H1 (cell line): ENCODE measurements at regions not wholly inside any gene's neighbourhood (a gene's known extent, or its start where the extent isn't known, plus 50 kb on each side); places are given as distances from the start of the nearest gene placed in this dataset.

ENCODE experiments used
- CTCF ChIA-PET: fragments of 300-600 bp; sonication (Branson Sonifier 250); formaldehyde crosslinking; loops from one replicate; lab custom pipeline; 2021; ENCODE audit not compliant: partially characterized antibody; lab: Charles Lee
- POLR2A ChIA-PET: fragments of 300-600 bp; sonication (Branson Sonifier 250); formaldehyde crosslinking; loops from one replicate; lab custom pipeline; 2021; ENCODE audit warnings: inconsistent platforms; ENCODE audit not compliant: partially characterized antibody; lab: Charles Lee
- DNase-seq, 2 experiments: peaks; one replicate each; pipeline versions ENCODE4 v3.0.0 to v3.0.0-alpha.2; 2010 to 2022; ENCODE audit warnings: low spot score in 2 of 2, low read depth in 1 of 2, mixed read lengths in 1 of 2
- FAIRE-seq: peaks from 2 replicates; lab custom pipeline; 2011; peaks lifted over from hg19 to GRCh38; lab: Jason Lieb, UNC
- H2AFZ ChIP-seq: 2 replicates; pipeline ENCODE4 v1.8.1; 2012; ENCODE audit warnings: low read length, inconsistent platforms
- H2AK5ac ChIP-seq: 2 replicates; pipeline ENCODE4 v1.6.1; 2013; ENCODE audit warnings: low read depth, low read length
- H2BK120ac ChIP-seq: replicated peaks from 2 replicates; pipeline ENCODE3; 2013; ENCODE audit warnings: low read depth, low read length, inconsistent platforms
- H2BK12ac ChIP-seq: 2 replicates; pipeline ENCODE4 v1.6.1; 2013; ENCODE audit warnings: low read depth, low read length
- H2BK15ac ChIP-seq: 2 replicates; pipeline ENCODE4 v1.6.1; 2013; ENCODE audit warnings: low read length
- H2BK20ac ChIP-seq: 2 replicates; pipeline ENCODE4 v1.6.1; 2013; ENCODE audit warnings: low read length
- H2BK5ac ChIP-seq: 2 replicates; pipeline ENCODE4 v1.6.1; 2013; ENCODE audit warnings: low read depth, low read length
- H3K14ac ChIP-seq: 2 replicates; pipeline ENCODE4 v1.6.1; 2013; ENCODE audit warnings: inconsistent platforms; ENCODE audit not compliant: insufficient read length
- H3K18ac ChIP-seq: 2 replicates; pipeline ENCODE4 v1.6.1; 2013; ENCODE audit warnings: low read length; ENCODE audit errors: extremely low read depth
- H3K23ac ChIP-seq: 2 replicates; pipeline ENCODE4 v1.6.1; 2013; ENCODE audit warnings: inconsistent platforms; ENCODE audit not compliant: insufficient read length
- H3K23me2 ChIP-seq: 2 replicates; pipeline ENCODE4 v1.6.1; 2013; ENCODE audit warnings: low read depth, low read length
- H3K27ac ChIP-seq: 2 replicates; pipeline ENCODE4 v1.6.1; 2011; ENCODE audit warnings: low read depth, low read length, inconsistent platforms
- H3K27me3 ChIP-seq, 4 experiments: replicated peaks in 1 of 4; 1 replicate in 1 of 4; 2 replicates in 3 of 4; pipeline versions ENCODE4 v1.6.1 to v1.8.1; 2011 to 2013; ENCODE audit warnings: low read length in 3 of 4, mild to moderate bottlenecking in 3 of 4, inconsistent platforms in 2 of 4, mixed read lengths in 2 of 4, moderate library complexity in 1 of 4; ENCODE audit not compliant: control insufficient read depth in 3 of 4, insufficient read depth in 3 of 4; ENCODE audit errors: extremely low read depth in 1 of 4
- H3K36me3 ChIP-seq, 4 experiments: 2 replicates each; pipeline versions ENCODE4 v1.6.1 to v1.8.1; 2011 to 2013; ENCODE audit warnings: mild to moderate bottlenecking in 4 of 4, low read length in 3 of 4, moderate library complexity in 2 of 4, control low read depth in 1 of 4, inconsistent platforms in 1 of 4; ENCODE audit not compliant: insufficient read depth in 4 of 4, control insufficient read depth in 2 of 4
- H3K4ac ChIP-seq: replicated peaks from 2 replicates; pipeline ENCODE3; 2013; ENCODE audit warnings: low read length, low read depth, mixed read lengths, inconsistent platforms; ENCODE audit not compliant: insufficient read length
- H3K4me1 ChIP-seq, 4 experiments: replicated peaks in 1 of 4; 1 replicate in 1 of 4; 2 replicates in 3 of 4; pipeline versions ENCODE4 v1.6.1 to v1.8.1; 2011 to 2013; ENCODE audit warnings: low read length in 3 of 4, inconsistent platforms in 2 of 4, mixed read lengths in 1 of 4; ENCODE audit not compliant: insufficient read depth in 4 of 4, control insufficient read depth in 3 of 4
- H3K4me2 ChIP-seq, 2 experiments: 2 replicates each; pipeline versions ENCODE4 v1.6.1 to v1.8.1; 2011 to 2013; ENCODE audit warnings: low read depth in 2 of 2, low read length in 2 of 2, control low read depth in 1 of 2, inconsistent platforms in 1 of 2, mild to moderate bottlenecking in 1 of 2; ENCODE audit not compliant: insufficient read depth in 1 of 2
- H3K4me3 ChIP-seq, 4 experiments: fragments of 200-600, 300-600 bp in 1 of 4; sonication (generic), shearing (Covaris generic), sonication (Bioruptor Twin) in 1 of 4; 2 replicates each; pipeline versions ENCODE4 v1.5.1 to v1.8.1; 2011 to 2016; ENCODE audit warnings: low read length in 4 of 4, low read depth in 3 of 4, control low read depth in 2 of 4, inconsistent platforms in 2 of 4, mild to moderate bottlenecking in 2 of 4, mixed read lengths in 1 of 4, moderate library complexity in 1 of 4; ENCODE audit not compliant: insufficient read depth in 2 of 4; ENCODE audit errors: extremely low read depth in 1 of 4
- H3K56ac ChIP-seq: replicated peaks from 2 replicates; pipeline ENCODE3; 2013; ENCODE audit warnings: low read depth, mild to moderate bottlenecking, mixed read lengths, low read length, inconsistent platforms; ENCODE audit not compliant: insufficient read length
- H3K79me1 ChIP-seq: 2 replicates; pipeline ENCODE4 v1.6.1; 2013; ENCODE audit warnings: low read depth, low read length, control low read depth
- H3K79me2 ChIP-seq, 2 experiments: 2 replicates each; pipeline versions ENCODE4 v1.6.1 to v1.8.1; 2012 to 2013; ENCODE audit warnings: low read length in 2 of 2, mild to moderate bottlenecking in 2 of 2, inconsistent platforms in 1 of 2; ENCODE audit not compliant: insufficient read depth in 2 of 2, control insufficient read depth in 1 of 2
- H3K9ac ChIP-seq, 4 experiments: replicated peaks in 1 of 4; 1 replicate in 1 of 4; 2 replicates in 3 of 4; pipeline versions ENCODE4 v1.6.1 to v1.8.1; 2011 to 2013; ENCODE audit warnings: low read depth in 3 of 4, low read length in 3 of 4, control low read depth in 2 of 4, mild to moderate bottlenecking in 2 of 4, moderate library complexity in 2 of 4, inconsistent platforms in 1 of 4; ENCODE audit errors: extremely low read depth in 1 of 4
- H3K9me3 ChIP-seq, 2 experiments: 2 replicates each; pipeline versions ENCODE4 v1.6.1 to v1.8.1; 2012 to 2013; ENCODE audit warnings: mild to moderate bottlenecking in 2 of 2, moderate library complexity in 2 of 2, control low read depth in 1 of 2, inconsistent platforms in 1 of 2, low read depth in 1 of 2, low read length in 1 of 2, mixed read lengths in 1 of 2; ENCODE audit not compliant: insufficient read depth in 2 of 2
- H4K20me1 ChIP-seq, 2 experiments: replicated peaks in 1 of 2; 2 replicates each; pipeline versions ENCODE3 to v1.8.1; 2011 to 2013; ENCODE audit warnings: inconsistent platforms in 2 of 2, low read length in 2 of 2, mild to moderate bottlenecking in 1 of 2; ENCODE audit not compliant: insufficient read depth in 2 of 2, control insufficient read depth in 1 of 2
- H4K5ac ChIP-seq: 2 replicates; pipeline ENCODE4 v1.6.1; 2013; ENCODE audit warnings: low read length, low read depth, mixed read lengths, inconsistent platforms; ENCODE audit not compliant: insufficient read length
- H4K8ac ChIP-seq: 2 replicates; pipeline ENCODE4 v1.8.0; 2013; ENCODE audit warnings: mild to moderate bottlenecking, moderate library complexity, low read length, inconsistent platforms; ENCODE audit not compliant: insufficient read depth; ENCODE audit errors: extremely low read depth
- H4K91ac ChIP-seq: replicated peaks from 2 replicates; pipeline ENCODE3; 2013; ENCODE audit warnings: low read length, mixed read lengths, inconsistent platforms; ENCODE audit not compliant: insufficient read length
- CEBPB ChIP-seq: IDR thresholded peaks from 2 replicates; pipeline ENCODE4 v1.6.1; 2012; ENCODE audit warnings: low read depth, low read length
- EZH2 ChIP-seq: fragments of 200-600 bp; sonication (generic); IDR thresholded peaks from 2 replicates; pipeline ENCODE4 v1.7.1; 2012; ENCODE audit warnings: low read depth, mild to moderate bottlenecking, moderate library complexity, low read length, inconsistent platforms; ENCODE audit not compliant: severe bottlenecking
- FOSL1 ChIP-seq: IDR thresholded peaks from 2 replicates; pipeline ENCODE4 v1.6.1; 2011; ENCODE audit warnings: mild to moderate bottlenecking, low read depth, low read length, moderate library complexity; ENCODE audit not compliant: insufficient read depth
- JUN ChIP-seq: IDR thresholded peaks from 2 replicates; pipeline ENCODE4 v1.6.1; 2011; ENCODE audit warnings: low read depth, mild to moderate bottlenecking, improper control_type of control experiment, low read length
- JUND ChIP-seq: IDR thresholded peaks from 2 replicates; pipeline ENCODE4 v1.6.1; 2011; ENCODE audit warnings: mild to moderate bottlenecking, improper control_type of control experiment, low read length
- KDM5A ChIP-seq: fragments of 200-600 bp; IDR thresholded peaks from 2 replicates; pipeline ENCODE4 v1.7.1; 2012; ENCODE audit warnings: mild to moderate bottlenecking, low read length, inconsistent platforms, mixed read lengths
- POLR2AphosphoS5 ChIP-seq: IDR thresholded peaks from 2 replicates; pipeline ENCODE4 v1.6.1; 2011; ENCODE audit warnings: low read depth, low read length
- SP1 ChIP-seq: IDR thresholded peaks from 2 replicates; pipeline ENCODE4 v1.6.1; 2011; ENCODE audit warnings: low read depth, low read length
- SRF ChIP-seq: IDR thresholded peaks from 2 replicates; pipeline ENCODE4 v1.6.1; 2011; ENCODE audit warnings: mild to moderate bottlenecking, low read depth, low read length, moderate library complexity
- WGBS, 2 experiments: shearing (Covaris generic) in 1 of 2; methylation state at CpG; one replicate each; pipeline versions ENCODE4 v1.1.6 to v1.1.7; 2013 to 2015; ENCODE audit warnings: low lambda C conversion rate in 2 of 2, mixed read lengths in 2 of 2, inconsistent platforms in 1 of 2, low coverage in 1 of 2, missing lambda C conversion rate in 1 of 2; ENCODE audit not compliant: insufficient replicate concordance in 2 of 2, insufficient coverage in 1 of 2, insufficient read length in 1 of 2; ENCODE audit errors: extremely low coverage in 1 of 2, missing lambda C conversion rate in 1 of 2; 5-methylcytosine and 5-hydroxymethylcytosine counted together
- TF ChIP-seq, protein P1 (sequence below): IDR thresholded peaks from 2 replicates; pipeline ENCODE4 v1.6.1; 2012; ENCODE audit warnings: inconsistent platforms
- TF ChIP-seq, protein P2 (sequence below), 3 experiments: IDR thresholded peaks; 1 replicate in 2 of 3; 2 replicates in 1 of 3; pipeline versions ENCODE4 v1.5.1 to v1.6.1; 2011; ENCODE audit warnings: low read length in 3 of 3, mild to moderate bottlenecking in 3 of 3, inconsistent platforms in 2 of 3, low read depth in 1 of 3, moderate library complexity in 1 of 3; ENCODE audit not compliant: insufficient read depth in 1 of 3; ENCODE audit errors: control extremely low read depth in 1 of 3

- Histone ChIP-seq H4K8ac (no peak overlapping the region), H4K5ac (no peak overlapping the region), H2BK20ac (no peak overlapping the region), H2AFZ (no peak overlapping the region), H2AK5ac (no peak overlapping the region), H3K23me2 (peaks cover 2% of the 10 kb centered on the region; the same call in 1 of the 2 replicates), H2BK120ac (no peak overlapping the region), H3K4me3 (no peak overlapping the region), H3K9ac (no peak overlapping the region), H3K4me1 (peaks cover 0 to 4% (median 0%) of the 10 kb centered on the region in 4 experiments; a peak in 4 of 7 replicates), H3K14ac (no peak overlapping the region), H4K91ac (no peak overlapping the region), H3K9me3 (no peaks in the 10 kb centered on the region), H3K79me2 (no peaks in the 10 kb centered on the region), H4K20me1 (no peaks in the 10 kb centered on the region), H3K18ac (no peak overlapping the region), H3K56ac (no peak overlapping the region), H3K79me1 (no peaks in the 10 kb centered on the region), H2BK12ac (no peak overlapping the region), H3K4me2 (no peak overlapping the region), H3K4ac (no peak overlapping the region), H3K23ac (no peak overlapping the region), H3K27ac (no peak overlapping the region), H3K36me3 (no peaks in the 10 kb centered on the region), H3K27me3 (peaks cover 0 to 2% (median 0%) of the 10 kb centered on the region in 4 experiments; a peak in 1 of 7 replicates), H2BK15ac (no peak overlapping the region), H2BK5ac (no peak overlapping the region)
- WGBS, 2 experiments: 84% methylated on average over 4 of the region's 4 CpGs; no CpG with 5 or more reads in 1 of the 2 experiments
- peak in 1 of 2 experiments; percentile 23 for DNase-seq
- POLR2A ChIA-PET: interaction anchor here (1.0 to 1.7 kb wide), 3 partner anchors 10 to 43 kb away, joined by 3 to 7 read pairs (median 4); no protein-coding TSS in a partner anchor
- CTCF ChIA-PET: interaction anchor here (0.9 to 1.4 kb wide), 4 partner anchors 11 to 74 kb away, joined by 3 to 4 read pairs (median 4); no protein-coding TSS in a partner anchor
- no peak for FAIRE-seq
- TF ChIP-seq KDM5A: no peak
- no peak for TF ChIP-seq POLR2AphosphoS5
- no peak for TF ChIP-seq FOSL1
- TF ChIP-seq CEBPB: no peak
- TF ChIP-seq SP1: no peak
- TF ChIP-seq JUN: no peak
- TF ChIP-seq EZH2: no peak
- TF ChIP-seq, protein P1, sequence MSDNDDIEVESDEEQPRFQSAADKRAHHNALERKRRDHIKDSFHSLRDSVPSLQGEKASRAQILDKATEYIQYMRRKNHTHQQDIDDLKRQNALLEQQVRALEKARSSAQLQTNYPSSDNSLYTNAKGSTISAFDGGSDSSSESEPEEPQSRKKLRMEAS: no peak
- TF ChIP-seq JUND: no peak
- TF ChIP-seq, protein P2, sequence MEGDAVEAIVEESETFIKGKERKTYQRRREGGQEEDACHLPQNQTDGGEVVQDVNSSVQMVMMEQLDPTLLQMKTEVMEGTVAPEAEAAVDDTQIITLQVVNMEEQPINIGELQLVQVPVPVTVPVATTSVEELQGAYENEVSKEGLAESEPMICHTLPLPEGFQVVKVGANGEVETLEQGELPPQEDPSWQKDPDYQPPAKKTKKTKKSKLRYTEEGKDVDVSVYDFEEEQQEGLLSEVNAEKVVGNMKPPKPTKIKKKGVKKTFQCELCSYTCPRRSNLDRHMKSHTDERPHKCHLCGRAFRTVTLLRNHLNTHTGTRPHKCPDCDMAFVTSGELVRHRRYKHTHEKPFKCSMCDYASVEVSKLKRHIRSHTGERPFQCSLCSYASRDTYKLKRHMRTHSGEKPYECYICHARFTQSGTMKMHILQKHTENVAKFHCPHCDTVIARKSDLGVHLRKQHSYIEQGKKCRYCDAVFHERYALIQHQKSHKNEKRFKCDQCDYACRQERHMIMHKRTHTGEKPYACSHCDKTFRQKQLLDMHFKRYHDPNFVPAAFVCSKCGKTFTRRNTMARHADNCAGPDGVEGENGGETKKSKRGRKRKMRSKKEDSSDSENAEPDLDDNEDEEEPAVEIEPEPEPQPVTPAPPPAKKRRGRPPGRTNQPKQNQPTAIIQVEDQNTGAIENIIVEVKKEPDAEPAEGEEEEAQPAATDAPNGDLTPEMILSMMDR (IDR thresholded peaks at IDR 0.05; ENCODE audit: control extremely low read depth in 1 of 3, insufficient read depth in 1 of 3, low read depth in 1 of 3, low read length in 3 of 3): no peak
- TF ChIP-seq SRF: no peak
Measured at GRCh38 chr6:14280006-14280510, 162.5 kb downstream of the CD83 start.
